GM12878 (cell line): ENCODE measurements at regions not wholly inside any gene's neighbourhood (a gene's known extent, or its start where the extent isn't known, plus 50 kb on each side); places are given as distances from the start of the nearest gene placed in this dataset.

Experiments
- ATAC-seq: fragments of 200-7000 bp; cut with Tn5 transposase; 3 replicates; pipeline ENCODE4 v1.9.1; 2020; ENCODE audit warnings: mild to moderate bottlenecking, moderate library complexity
- BruUV-seq: library from RNA; stranded (reverse); fragments of 400-500 nt; replicated peaks from 2 replicates; lab custom pipeline; 2021; lab: Mats Ljungman, UMichigan
- CTCF ChIA-PET: fragments of 300-600 bp; sonication (Branson Sonifier 250); formaldehyde crosslinking; extraction: SDS; loops from one replicate; lab custom pipeline; 2021; ENCODE audit warnings: inconsistent platforms; lab: Yijun Ruan, JAX
- POLR2A ChIA-PET: fragments of 350-600 bp; formaldehyde crosslinking; extraction: SDS; loops from one replicate; lab custom pipeline; 2021; ENCODE audit warnings: inconsistent platforms; lab: Charles Lee
- RAD21 ChIA-PET: fragments of 300-600 bp; sonication (Branson Sonifier 250); formaldehyde crosslinking; loops from one replicate; lab custom pipeline; 2023; ENCODE audit warnings: antibody characterized with exemption; ENCODE audit not compliant: unreplicated experiment; lab: Charles Lee
- SMC1A ChIA-PET: fragments of 300-600 bp; sonication (Branson Sonifier 250); formaldehyde crosslinking; loops from one replicate; lab custom pipeline; 2023; ENCODE audit not compliant: unreplicated experiment, uncharacterized antibody; lab: Charles Lee
- DNase-seq: peaks from one replicate; pipeline ENCODE4 v3.0.0-alpha.2; 2011; ENCODE audit warnings: low read depth, low spot score
- FAIRE-seq: peaks from 3 replicates; lab custom pipeline; 2011; peaks lifted over from hg19 to GRCh38; lab: Jason Lieb, UNC
- H2AFZ ChIP-seq: 2 replicates; pipeline ENCODE4 v1.6.0; 2011; ENCODE audit warnings: low read depth, low read length, control low read depth; ENCODE audit not compliant: control insufficient read depth
- H3K27ac ChIP-seq: 2 replicates; pipeline ENCODE4 v1.5.1; 2011; ENCODE audit warnings: control low read depth; ENCODE audit not compliant: control insufficient read depth, insufficient read depth
- H3K27me3 ChIP-seq, 2 experiments: replicated peaks in 1 of 2; 2 replicates each; pipeline versions ENCODE4 v1.6.0 to v1.6.1; 2011; ENCODE audit warnings: low read length in 1 of 2; ENCODE audit not compliant: control insufficient read depth in 2 of 2, insufficient read depth in 2 of 2
- H3K36me3 ChIP-seq, 2 experiments: 2 replicates each; pipeline ENCODE4 v1.5.1; 2011; ENCODE audit warnings: low read length in 1 of 2; ENCODE audit not compliant: control insufficient read depth in 2 of 2, insufficient read depth in 2 of 2
- H3K4me1 ChIP-seq: 2 replicates; pipeline ENCODE4 v1.6.1; 2011; ENCODE audit warnings: mild to moderate bottlenecking, low read length, moderate library complexity, mixed read lengths; ENCODE audit not compliant: control insufficient read depth, insufficient read depth
- H3K4me2 ChIP-seq: 2 replicates; pipeline ENCODE4 v1.6.0; 2011; ENCODE audit warnings: control low read depth; ENCODE audit not compliant: control insufficient read depth, insufficient read depth
- H3K4me3 ChIP-seq: fragments of 200-600 bp; sonication (generic); 2 replicates; pipeline ENCODE4 v1.5.1; 2016
- H3K79me2 ChIP-seq: 2 replicates; pipeline ENCODE4 v1.6.0; 2011; ENCODE audit warnings: low read length; ENCODE audit not compliant: control insufficient read depth, insufficient read depth
- H3K9ac ChIP-seq: 2 replicates; pipeline ENCODE4 v1.8.0; 2011; ENCODE audit warnings: low read length, control low read depth, mixed read lengths; ENCODE audit not compliant: control insufficient read depth, insufficient read depth
- H3K9me3 ChIP-seq: replicated peaks from 3 replicates; pipeline ENCODE4 v1.5.1; 2011; ENCODE audit warnings: mild to moderate bottlenecking, low read length; ENCODE audit not compliant: control insufficient read depth, insufficient read depth
- H4K20me1 ChIP-seq: 2 replicates; pipeline ENCODE4 v1.6.0; 2011; ENCODE audit not compliant: control insufficient read depth, insufficient read depth
- BACH1 ChIP-seq: fragments of 450-650 bp; IDR thresholded peaks from 2 replicates; pipeline ENCODE4 v1.6.1; 2017; ENCODE audit warnings: mild to moderate bottlenecking, borderline replicate concordance
- BMI1 ChIP-seq: fragments of 450-650 bp; IDR thresholded peaks from 2 replicates; pipeline ENCODE4 v1.6.1; 2016; ENCODE audit warnings: mild to moderate bottlenecking, moderate library complexity, borderline replicate concordance
- CREM ChIP-seq: IDR thresholded peaks from 2 replicates; pipeline ENCODE4 v1.6.1; 2014; ENCODE audit warnings: antibody characterized with exemption, low read depth
- GABPA ChIP-seq: IDR thresholded peaks from 2 replicates; pipeline ENCODE4 v1.6.1; 2014; ENCODE audit warnings: antibody characterized with exemption, low read depth, mild to moderate bottlenecking, inconsistent platforms
- HDAC2 ChIP-seq: fragments of 200-600 bp; sonication (generic); IDR thresholded peaks from 2 replicates; pipeline ENCODE4 v1.6.1; 2017
- KAT2A ChIP-seq: conservative IDR thresholded peaks from 2 replicates; pipeline ENCODE4 v1.6.1; 2011; ENCODE audit warnings: low read depth, low read length; ENCODE audit not compliant: control insufficient read depth
- MTA2 ChIP-seq: fragments of 450-650 bp; IDR thresholded peaks from 2 replicates; pipeline ENCODE4 v1.6.1; 2016; ENCODE audit warnings: low read depth, mild to moderate bottlenecking, moderate library complexity
- MXI1 ChIP-seq: fragments of 150-350 bp; IDR thresholded peaks from 2 replicates; pipeline ENCODE4 v1.6.1; 2011; ENCODE audit warnings: low read depth, mild to moderate bottlenecking, inconsistent platforms, low read length, improper control_type of control experiment
- NFIC ChIP-seq: IDR thresholded peaks from 2 replicates; pipeline ENCODE4 v1.6.1; 2012; ENCODE audit warnings: low read depth, mild to moderate bottlenecking, inconsistent platforms, low read length, moderate library complexity
- SMC3 ChIP-seq: IDR thresholded peaks from 2 replicates; pipeline ENCODE4 v1.6.1; 2011; ENCODE audit warnings: low read length, improper control_type of control experiment, borderline replicate concordance
- ZBED1 ChIP-seq: IDR thresholded peaks from 2 replicates; pipeline ENCODE4 v1.6.1; 2016; ENCODE audit warnings: borderline replicate concordance
- ZNF622 ChIP-seq: fragments of 450-650 bp; IDR thresholded peaks from 2 replicates; pipeline ENCODE4 v1.6.1; 2017; ENCODE audit warnings: mild to moderate bottlenecking, inconsistent platforms
- WGBS: methylation state at CpG from one replicate; pipeline ENCODE4 v1.1.6; 2016; ENCODE audit warnings: low lambda C conversion rate; ENCODE audit not compliant: insufficient replicate concordance, insufficient coverage; ENCODE audit errors: missing lambda C conversion rate; 5-methylcytosine and 5-hydroxymethylcytosine counted together
- in situ Hi-C: fragments of 300-500 bp; cut with MboI; formaldehyde crosslinking; loops from 9 replicates; pipeline ENCODE4 v1.14.3; 2018; ENCODE audit warnings: mixed read lengths
- intact Hi-C: fragments of 100-400 bp; cut with micrococcal nuclease; formaldehyde crosslinking; loops from one replicate; pipeline ENCODE4 v1.14.2; 2022; ENCODE audit not compliant: unreplicated experiment
- TF ChIP-seq, protein P1 (sequence below): fragments of 150-350 bp; IDR thresholded peaks from 2 replicates; pipeline ENCODE4 v1.6.1; 2016; ENCODE audit warnings: low read depth, low read length
- TF ChIP-seq, protein P2 (sequence below): IDR thresholded peaks from 2 replicates; pipeline ENCODE4 v1.6.1; 2012; ENCODE audit warnings: low read length, inconsistent platforms
- TF ChIP-seq, protein P3 (sequence below): IDR thresholded peaks from 2 replicates; pipeline ENCODE4 v1.6.1; 2012; ENCODE audit warnings: mild to moderate bottlenecking, low read depth, low read length

DNA sequence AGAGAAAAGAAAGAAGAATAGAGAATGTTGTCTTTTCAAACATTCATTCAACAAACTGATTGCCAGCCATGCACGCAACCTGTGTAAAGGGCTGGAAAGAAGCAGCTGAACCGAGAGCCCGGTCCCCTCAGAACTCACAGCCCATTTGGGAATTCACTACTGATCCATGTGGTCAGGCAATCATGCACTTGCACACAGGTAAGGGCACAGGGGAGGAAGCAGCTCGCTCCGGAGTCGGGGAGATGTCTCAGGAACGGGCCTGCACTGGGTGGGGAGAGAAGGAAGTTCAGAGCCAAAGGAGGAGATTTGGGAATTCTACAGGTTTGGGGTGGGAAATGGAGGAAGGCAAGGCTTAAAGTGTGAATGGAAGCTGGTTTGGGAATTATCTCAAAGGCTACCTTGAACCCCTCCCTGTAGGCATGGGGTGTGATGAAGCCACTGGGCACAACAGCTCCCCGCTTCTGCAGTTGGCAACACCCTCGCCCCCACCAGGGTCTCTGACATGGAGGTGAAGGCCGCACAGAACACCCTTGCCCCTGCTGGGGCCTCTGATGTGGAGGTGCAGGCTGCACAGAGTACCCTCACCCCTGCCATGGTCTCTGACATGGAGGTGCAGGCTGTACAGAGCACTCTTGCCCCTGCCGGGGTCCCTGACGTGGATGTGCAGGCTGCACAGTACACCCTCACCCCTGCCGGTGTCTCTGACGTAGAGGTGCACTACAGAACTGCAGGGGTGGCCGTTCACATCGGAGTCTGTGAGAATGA is 194.4 kb upstream of the RNF32 start (continued):
- TF ChIP-seq ZBED1 = no peak

DNA sequence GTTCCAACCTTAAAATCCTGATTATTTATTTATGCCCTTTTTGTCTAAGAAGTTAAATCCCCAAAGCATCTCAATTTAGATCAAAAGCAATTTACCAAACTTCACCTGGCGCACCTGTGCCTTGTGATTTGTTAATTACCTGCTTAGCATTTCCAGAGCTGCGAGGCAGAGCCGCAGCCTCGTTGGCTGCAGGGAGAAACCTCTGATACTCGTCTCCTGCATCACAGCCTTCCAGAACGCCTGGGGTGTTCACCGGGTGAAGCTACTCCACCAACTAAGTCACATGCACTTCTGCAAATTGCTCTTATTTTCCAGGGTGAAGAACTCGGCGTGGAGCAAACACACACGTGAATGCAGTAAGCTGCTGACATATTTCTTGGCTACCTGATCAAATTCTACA is 198.1 kb upstream of the RNF32 start:
- Histone ChIP-seq H3K4me2 (no peak overlapping the region), H3K9ac (no peak overlapping the region), H3K36me3 (no peaks in the 10 kb centered on the region), H3K27ac (no peak overlapping the region), H3K4me3 (no peak overlapping the region), H4K20me1 (no peaks in the 10 kb centered on the region), H3K9me3 (no peaks in the 10 kb centered on the region), H3K4me1 (no peaks in the 10 kb centered on the region), H3K79me2 (no peaks in the 10 kb centered on the region), H2AFZ (no peak overlapping the region), H3K27me3 (peaks cover 0 to 2% of the 10 kb centered on the region in 2 experiments; a peak in 3 of 4 replicates)
- no peak for DNase-seq
- RAD21 ChIA-PET = interaction anchor here (0.6 kb wide), 2 partner anchors 30 to 92 kb away, joined by 3 to 5 read pairs; no protein-coding TSS in a partner anchor
- no TSS peak for BruUV-seq
- CTCF ChIA-PET = interaction anchor here (1.2 kb wide), 1 partner anchor 9 kb away, joined by 3 read pairs; no protein-coding TSS in a partner anchor
- ATAC-seq = no peak
- SMC1A ChIA-PET = no interaction called here
- intact Hi-C loops (no loop called here), in situ Hi-C loops (no loop called here)
- FAIRE-seq = no peak
- POLR2A ChIA-PET = interaction anchor here (0.5 kb wide), 1 partner anchor 91 kb away, joined by 3 read pairs; no protein-coding TSS in a partner anchor
- 23% methylated on average over 10 of the region's 10 CpGs for WGBS
- TF ChIP-seq ZNF622 (no peak), ZBED1 (no peak), CREM (no peak), GABPA (no peak), BMI1 (no peak), KAT2A (no peak), SMC3 (no peak), BACH1 (no peak), MXI1 (no peak), HDAC2 (no peak), MTA2 (no peak), NFIC (no peak)
- TF ChIP-seq, protein P1, sequence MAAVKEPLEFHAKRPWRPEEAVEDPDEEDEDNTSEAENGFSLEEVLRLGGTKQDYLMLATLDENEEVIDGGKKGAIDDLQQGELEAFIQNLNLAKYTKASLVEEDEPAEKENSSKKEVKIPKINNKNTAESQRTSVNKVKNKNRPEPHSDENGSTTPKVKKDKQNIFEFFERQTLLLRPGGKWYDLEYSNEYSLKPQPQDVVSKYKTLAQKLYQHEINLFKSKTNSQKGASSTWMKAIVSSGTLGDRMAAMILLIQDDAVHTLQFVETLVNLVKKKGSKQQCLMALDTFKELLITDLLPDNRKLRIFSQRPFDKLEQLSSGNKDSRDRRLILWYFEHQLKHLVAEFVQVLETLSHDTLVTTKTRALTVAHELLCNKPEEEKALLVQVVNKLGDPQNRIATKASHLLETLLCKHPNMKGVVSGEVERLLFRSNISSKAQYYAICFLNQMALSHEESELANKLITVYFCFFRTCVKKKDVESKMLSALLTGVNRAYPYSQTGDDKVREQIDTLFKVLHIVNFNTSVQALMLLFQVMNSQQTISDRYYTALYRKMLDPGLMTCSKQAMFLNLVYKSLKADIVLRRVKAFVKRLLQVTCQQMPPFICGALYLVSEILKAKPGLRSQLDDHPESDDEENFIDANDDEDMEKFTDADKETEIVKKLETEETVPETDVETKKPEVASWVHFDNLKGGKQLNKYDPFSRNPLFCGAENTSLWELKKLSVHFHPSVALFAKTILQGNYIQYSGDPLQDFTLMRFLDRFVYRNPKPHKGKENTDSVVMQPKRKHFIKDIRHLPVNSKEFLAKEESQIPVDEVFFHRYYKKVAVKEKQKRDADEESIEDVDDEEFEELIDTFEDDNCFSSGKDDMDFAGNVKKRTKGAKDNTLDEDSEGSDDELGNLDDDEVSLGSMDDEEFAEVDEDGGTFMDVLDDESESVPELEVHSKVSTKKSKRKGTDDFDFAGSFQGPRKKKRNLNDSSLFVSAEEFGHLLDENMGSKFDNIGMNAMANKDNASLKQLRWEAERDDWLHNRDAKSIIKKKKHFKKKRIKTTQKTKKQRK = no peak
- TF ChIP-seq, protein P2, sequence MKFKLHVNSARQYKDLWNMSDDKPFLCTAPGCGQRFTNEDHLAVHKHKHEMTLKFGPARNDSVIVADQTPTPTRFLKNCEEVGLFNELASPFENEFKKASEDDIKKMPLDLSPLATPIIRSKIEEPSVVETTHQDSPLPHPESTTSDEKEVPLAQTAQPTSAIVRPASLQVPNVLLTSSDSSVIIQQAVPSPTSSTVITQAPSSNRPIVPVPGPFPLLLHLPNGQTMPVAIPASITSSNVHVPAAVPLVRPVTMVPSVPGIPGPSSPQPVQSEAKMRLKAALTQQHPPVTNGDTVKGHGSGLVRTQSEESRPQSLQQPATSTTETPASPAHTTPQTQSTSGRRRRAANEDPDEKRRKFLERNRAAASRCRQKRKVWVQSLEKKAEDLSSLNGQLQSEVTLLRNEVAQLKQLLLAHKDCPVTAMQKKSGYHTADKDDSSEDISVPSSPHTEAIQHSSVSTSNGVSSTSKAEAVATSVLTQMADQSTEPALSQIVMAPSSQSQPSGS = no peak
- TF ChIP-seq, protein P3, sequence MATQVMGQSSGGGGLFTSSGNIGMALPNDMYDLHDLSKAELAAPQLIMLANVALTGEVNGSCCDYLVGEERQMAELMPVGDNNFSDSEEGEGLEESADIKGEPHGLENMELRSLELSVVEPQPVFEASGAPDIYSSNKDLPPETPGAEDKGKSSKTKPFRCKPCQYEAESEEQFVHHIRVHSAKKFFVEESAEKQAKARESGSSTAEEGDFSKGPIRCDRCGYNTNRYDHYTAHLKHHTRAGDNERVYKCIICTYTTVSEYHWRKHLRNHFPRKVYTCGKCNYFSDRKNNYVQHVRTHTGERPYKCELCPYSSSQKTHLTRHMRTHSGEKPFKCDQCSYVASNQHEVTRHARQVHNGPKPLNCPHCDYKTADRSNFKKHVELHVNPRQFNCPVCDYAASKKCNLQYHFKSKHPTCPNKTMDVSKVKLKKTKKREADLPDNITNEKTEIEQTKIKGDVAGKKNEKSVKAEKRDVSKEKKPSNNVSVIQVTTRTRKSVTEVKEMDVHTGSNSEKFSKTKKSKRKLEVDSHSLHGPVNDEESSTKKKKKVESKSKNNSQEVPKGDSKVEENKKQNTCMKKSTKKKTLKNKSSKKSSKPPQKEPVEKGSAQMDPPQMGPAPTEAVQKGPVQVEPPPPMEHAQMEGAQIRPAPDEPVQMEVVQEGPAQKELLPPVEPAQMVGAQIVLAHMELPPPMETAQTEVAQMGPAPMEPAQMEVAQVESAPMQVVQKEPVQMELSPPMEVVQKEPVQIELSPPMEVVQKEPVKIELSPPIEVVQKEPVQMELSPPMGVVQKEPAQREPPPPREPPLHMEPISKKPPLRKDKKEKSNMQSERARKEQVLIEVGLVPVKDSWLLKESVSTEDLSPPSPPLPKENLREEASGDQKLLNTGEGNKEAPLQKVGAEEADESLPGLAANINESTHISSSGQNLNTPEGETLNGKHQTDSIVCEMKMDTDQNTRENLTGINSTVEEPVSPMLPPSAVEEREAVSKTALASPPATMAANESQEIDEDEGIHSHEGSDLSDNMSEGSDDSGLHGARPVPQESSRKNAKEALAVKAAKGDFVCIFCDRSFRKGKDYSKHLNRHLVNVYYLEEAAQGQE = no peak
